ENCODE measurements at regions not wholly inside any gene's neighbourhood (a gene's known extent, or its start where the extent isn't known, plus 50 kb on each side); places are given as distances from the start of the nearest gene placed in this dataset.

DNA sequence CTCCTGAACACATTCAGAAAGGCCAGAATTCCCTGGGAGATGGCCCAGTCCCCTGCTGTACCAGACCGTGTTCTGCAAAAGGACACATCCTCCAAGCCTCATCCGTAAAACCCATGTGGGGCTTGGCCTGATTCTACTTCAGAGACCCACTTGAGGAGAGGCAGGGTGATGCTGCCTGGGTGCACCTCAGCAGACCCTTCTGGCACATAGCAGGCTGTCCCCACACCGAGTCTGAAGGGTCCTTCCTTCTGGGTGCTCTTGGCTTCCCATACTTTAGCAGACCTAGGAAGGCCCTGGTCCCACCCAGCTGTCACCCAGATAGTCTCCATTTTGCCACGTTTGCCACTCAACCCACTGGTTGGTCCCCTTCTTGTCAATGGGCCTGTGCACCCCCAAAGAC, 270.1 kb upstream of the AGTR2 start:
- TF ChIP-seq RBBP5 (conservative IDR thresholded peaks at IDR 0.05) (no peak), EZH2 (IDR thresholded peaks at IDR 0.05; ENCODE audit: borderline replicate concordance, control insufficient read depth, low read depth, low read length) (no peak), POLR2A (IDR thresholded peaks at IDR 0.05; ENCODE audit: low read depth, low read length) (no peak), YY1 (IDR thresholded peaks at IDR 0.05; ENCODE audit: low read depth, low read length) (no peak), CBX3 (IDR thresholded peaks at IDR 0.05; ENCODE audit: borderline replicate concordance, low read depth) (no peak), SP1 (IDR thresholded peaks at IDR 0.05; ENCODE audit: low read depth, low read length) (no peak), CTCF (IDR thresholded peaks at IDR 0.05 in 2 of 3, conservative IDR thresholded peaks at IDR 0.05 in 1 of 3; ENCODE audit: control insufficient read depth in 2 of 3, extremely low read depth in 1 of 3, insufficient read depth in 1 of 3, low read depth in 3 of 3, low read length in 3 of 3) (no peak), HDAC2 (IDR thresholded peaks at IDR 0.05) (no peak)

Measured in GM12878 (cell line).